CD4-positive, alpha-beta T cell treated with Interleukin-6 at 100 ng/mL for 8 hours (primary cell): ENCODE measurements at regions not wholly inside any gene's neighbourhood (a gene's known extent, or its start where the extent isn't known, plus 50 kb on each side); places are given as distances from the start of the nearest gene placed in this dataset.
A peak's percentile ranks its signal among the peaks of the same experiment; 100 is the strongest.
"Not testable (repeated sequence)": the region's sequence is repeated elsewhere in the genome, so short reads cannot be mapped to it uniquely, and the experiment has no call there.

Experiments
- DNase-seq: peaks from one replicate; pipeline ENCODE4 v3.0.0-alpha.2; 2020; ENCODE audit warnings: mixed read lengths, low spot score

GRCh38 chr2:239548451-239548871 is 147.6 kb upstream of the HDAC4 start:
- DNase-seq: peak; percentile 30

- DNase-seq: not testable (repeated sequence)
Measured at GRCh38 chr2:239547140-239547539, 146.3 kb upstream of the HDAC4 start.

GRCh38 chr2:239546541-239546940 is 145.7 kb upstream of the HDAC4 start:
- no peak for DNase-seq

DNA sequence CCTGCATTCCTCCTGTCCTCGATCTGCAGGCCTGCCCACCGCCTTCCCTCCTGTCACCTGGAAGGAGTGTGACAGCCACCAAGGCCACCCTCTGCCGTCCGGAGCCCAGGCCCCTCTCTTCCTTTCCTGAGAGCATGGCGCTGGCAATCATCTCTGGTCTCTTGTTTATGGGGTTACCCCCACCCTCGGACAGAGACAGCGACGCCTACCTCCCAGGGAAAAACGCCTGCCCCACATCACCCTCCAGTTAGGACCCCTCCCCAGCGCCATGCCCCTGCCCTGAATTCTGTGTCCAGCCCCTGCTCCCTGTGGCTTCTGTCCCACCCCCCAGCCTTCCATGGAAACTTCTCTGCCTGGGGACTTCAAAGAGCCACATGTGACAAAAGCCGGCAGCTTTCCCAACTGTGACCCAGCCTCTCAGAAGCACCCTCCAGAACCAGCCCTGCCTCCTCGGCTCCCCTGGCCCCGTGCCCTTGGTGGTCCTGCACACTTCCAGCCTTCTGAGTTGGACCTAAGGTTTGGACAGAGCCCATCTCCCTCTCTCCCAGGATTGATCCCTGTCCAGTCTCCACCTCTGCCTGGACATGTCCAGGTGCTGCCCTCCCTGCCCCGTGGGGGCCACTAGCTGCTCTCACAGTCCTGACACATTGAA is 145.0 kb upstream of the HDAC4 start:
- no peak for DNase-seq

DNA sequence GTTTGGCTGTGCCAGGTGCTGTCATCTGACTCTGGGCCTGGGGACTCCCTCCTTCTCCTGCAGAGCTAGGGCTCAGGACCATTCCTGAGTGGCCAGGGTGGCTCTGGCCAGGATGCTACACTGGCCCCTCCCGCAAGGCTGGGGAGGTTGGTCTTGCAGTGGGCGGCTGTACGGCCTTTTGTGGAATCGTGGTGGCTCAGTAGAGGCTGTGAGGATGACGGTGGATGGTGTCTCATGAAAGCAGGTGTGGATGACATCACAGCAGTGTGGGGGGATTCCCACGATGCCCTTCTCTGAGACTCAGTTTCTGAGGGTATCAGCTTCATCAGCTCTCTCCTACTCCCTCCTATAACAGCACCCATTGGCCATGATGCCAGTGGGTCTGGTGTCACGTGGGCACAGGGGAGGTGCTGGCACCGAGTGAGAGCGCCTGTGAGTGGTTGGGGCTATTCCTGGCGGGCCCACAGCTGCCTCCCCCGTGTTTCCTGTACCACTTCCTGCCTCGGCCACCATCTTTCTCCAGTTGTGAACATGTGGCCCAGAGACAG is 144.2 kb upstream of the HDAC4 start:
- no peak for DNase-seq

GRCh38 chr2:239544143-239544917 is 143.5 kb upstream of the HDAC4 start:
- DNase-seq: no peak

GRCh38 chr2:239543702-239544101 is 142.9 kb upstream of the HDAC4 start:
- DNase-seq: no peak

GRCh38 chr2:239540174-239540573 is 139.4 kb upstream of the HDAC4 start:
- no peak for DNase-seq

- no peak for DNase-seq
Measured at GRCh38 chr2:239539776-239540100, 138.9 kb upstream of the HDAC4 start.

DNA sequence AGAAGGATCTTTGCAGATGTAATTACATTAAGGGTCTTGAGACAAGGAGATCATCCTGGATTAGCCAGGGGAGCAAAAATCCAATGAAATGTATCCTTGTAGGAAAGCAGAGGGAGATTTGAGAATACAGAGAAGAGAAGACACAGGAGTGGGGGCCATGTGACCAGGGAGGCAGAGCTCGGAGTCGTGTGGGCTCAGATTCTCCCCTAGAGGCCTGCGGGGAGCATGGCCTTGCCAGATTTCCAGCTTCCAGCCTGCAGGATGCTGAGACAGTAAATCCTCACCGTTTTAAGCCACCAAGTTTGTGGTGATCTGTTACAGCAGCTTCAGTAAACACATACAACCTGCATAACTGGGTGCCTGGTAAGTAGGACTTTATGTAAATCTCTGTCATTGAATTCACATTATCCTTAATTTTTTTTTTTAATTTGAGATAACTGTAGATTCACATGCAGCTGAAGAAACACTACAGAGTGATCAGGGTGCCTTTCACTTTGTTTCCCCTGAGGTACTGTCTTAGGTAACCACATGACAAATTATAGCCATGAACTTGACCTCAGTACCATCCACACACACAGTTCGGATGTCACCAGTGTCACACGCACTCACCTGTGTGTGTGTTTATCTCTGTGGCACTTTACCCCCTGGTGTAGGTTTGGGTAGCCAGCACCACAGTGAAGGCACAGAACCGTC is 138.4 kb upstream of the HDAC4 start:
- DNase-seq: no peak

DNA sequence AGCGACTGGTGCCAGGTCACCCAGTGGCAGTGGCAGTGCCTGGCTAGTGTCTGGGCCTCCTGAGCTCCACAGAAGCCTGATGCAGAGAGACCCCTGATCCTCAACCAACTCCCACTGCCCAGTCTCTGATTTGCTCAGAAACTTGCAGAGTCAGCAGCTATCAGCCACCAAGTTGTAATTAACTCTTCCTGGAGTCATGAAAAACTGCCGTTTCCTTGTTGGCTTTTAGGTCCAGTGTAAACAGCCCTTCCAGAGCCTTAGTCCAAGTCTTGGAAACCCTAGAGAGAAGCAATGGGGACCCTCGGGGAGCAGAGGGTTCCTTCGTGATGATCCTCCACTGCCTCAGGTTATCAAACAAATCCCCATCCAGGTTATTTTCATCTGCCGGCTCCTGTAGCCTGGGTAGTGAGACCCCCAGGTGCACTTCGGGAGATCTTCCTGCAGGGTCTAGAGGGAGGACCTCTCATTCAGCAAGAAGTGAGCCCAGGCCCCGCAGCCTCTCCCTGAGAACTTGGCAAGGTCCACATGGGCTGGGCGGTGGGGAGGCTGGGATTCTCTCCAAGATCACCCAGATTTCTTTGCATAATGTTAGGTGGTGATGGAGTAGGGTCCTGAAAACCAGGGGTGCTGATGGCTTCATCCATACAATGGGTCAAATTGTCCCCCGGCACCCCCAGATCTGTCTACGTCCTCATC is 137.7 kb upstream of the HDAC4 start:
- no peak for DNase-seq

- DNase-seq: no peak
Measured at GRCh38 chr2:239537633-239538356, 137.0 kb upstream of the HDAC4 start.

GRCh38 chr2:239536186-239536585 is 135.4 kb upstream of the HDAC4 start:
- DNase-seq: no peak

GRCh38 chr2:239535413-239536144 is 134.8 kb upstream of the HDAC4 start:
- no peak for DNase-seq

DNA sequence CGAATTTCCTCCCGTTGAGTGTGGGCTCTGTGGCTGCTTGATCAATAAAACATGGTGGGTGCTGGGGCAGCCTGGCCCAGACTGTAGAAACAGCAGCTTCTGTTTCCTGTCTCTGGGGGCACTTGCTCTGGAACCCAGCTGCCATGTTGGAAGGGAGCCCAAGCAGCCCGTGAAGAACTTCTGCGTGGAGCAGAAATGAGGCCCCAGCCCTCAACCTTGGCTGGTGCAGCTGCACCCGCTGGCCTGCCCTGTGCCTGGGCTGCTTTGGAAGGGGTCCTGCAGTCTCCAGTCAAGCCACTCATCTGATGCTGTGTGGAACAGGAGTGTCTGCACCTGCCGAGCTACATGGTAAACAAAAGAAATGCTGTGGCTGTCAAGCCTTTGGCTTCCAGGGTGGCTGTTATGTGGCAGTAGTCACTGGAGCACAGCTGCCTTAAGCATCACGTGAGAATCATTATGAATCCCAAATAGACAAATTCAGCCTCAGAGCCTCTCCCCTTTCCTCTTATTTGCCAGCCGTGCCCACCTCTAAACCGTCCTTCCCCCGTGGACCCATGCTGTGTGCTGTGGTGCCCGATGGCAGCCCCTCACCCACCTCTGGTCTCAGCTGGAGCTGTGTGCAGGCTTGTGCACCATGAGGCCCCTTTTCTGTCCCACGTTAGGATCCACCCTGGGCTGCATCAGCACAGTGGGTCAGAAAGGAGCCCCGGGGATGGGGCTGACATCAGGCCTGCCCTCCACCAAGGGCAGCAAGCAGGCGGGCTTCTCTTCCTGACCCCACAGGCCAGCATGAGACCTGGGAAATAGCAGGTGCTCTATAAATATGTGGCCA is 134.0 kb upstream of the HDAC4 start:
- DNase-seq: no peak

DNA sequence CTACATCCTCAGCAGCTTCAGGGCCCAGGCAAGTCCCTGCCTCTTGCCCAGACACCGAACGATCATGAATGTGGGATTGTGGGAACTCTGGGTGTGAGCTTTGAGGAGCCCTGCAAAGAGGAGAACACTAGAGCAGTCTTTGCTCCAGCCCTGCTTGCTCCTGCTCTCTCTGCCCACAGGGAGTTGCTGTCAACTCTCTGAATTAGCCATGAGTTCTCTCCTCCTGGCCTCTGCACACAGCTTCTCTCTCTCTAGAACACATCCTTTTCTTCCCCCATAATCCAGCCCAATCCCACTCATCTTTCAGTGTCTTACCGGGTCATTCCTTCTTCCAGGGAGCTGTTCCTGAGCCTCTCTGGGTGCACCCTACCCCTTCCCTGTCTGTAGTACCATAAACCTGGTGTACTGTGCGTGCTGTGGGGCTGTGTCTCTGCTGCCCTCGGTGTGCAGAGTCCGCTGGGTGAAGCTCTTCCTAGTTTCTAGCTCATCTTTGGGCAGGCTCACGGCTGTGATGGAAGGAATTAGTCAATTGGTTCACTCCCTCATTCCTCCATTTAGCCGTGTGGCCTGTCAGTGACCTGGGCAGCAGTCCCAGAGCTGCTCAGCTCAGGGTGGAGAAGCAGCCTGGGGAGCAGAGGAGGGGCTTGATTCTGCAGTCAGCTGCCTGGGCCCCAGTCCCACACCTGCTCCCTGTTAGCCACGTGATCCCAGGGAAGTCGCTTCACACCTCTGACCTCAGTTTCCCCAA is 132.9 kb upstream of the HDAC4 start:
- no peak for DNase-seq

- no peak for DNase-seq
Measured at GRCh38 chr2:239532859-239533258, 132.0 kb upstream of the HDAC4 start.

GRCh38 chr2:239532250-239532649 is 131.4 kb upstream of the HDAC4 start:
- no peak for DNase-seq
